Common myeloid progenitor, CD34-positive (primary cell): ENCODE measurements at regions not wholly inside any gene's neighbourhood (a gene's known extent, or its start where the extent isn't known, plus 50 kb on each side); places are given as distances from the start of the nearest gene placed in this dataset.

Source experiments
- CTCF ChIA-PET: fragments of 350-600 bp; sonication (Branson Sonifier 250); formaldehyde crosslinking; loops from one replicate; lab custom pipeline; 2021; ENCODE audit warnings: antibody characterized with exemption; lab: Charles Lee
- POLR2A ChIA-PET: fragments of 350-600 bp; sonication (Branson Sonifier 250); formaldehyde crosslinking; loops from one replicate; lab custom pipeline; 2021; ENCODE audit warnings: antibody characterized with exemption; lab: Charles Lee
- DNase-seq, 3 donors: peaks; one replicate each; pipeline versions ENCODE4 v3.0.0 to v3.0.0-alpha.2; 2013
- H3K27ac ChIP-seq, 2 experiments: 1 replicate in 1 of 2; 2 replicates in 1 of 2; pipeline ENCODE4 v1.7.0; 2013; ENCODE audit warnings: inconsistent platforms in 2 of 2, low read length in 2 of 2, mild to moderate bottlenecking in 2 of 2, low read depth in 1 of 2, moderate library complexity in 1 of 2; ENCODE audit not compliant: severe bottlenecking in 2 of 2, insufficient read depth in 1 of 2, poor library complexity in 1 of 2
- H3K27me3 ChIP-seq, 5 experiments: replicated peaks in 2 of 5; 1 replicate in 3 of 5; 2 replicates in 2 of 5; pipeline versions ENCODE4 v1.6.1 to v1.7.0; 2013; ENCODE audit warnings: low read length in 4 of 5, mild to moderate bottlenecking in 2 of 5, moderate library complexity in 2 of 5, inconsistent platforms in 1 of 5; ENCODE audit not compliant: insufficient read depth in 5 of 5, control insufficient read depth in 4 of 5
- H3K36me3 ChIP-seq, 4 experiments: 1 replicate in 2 of 4; 2 replicates in 2 of 4; pipeline versions ENCODE4 v1.6.1 to v1.7.0; 2013; ENCODE audit warnings: low read length in 3 of 4, control low read depth in 1 of 4, mild to moderate bottlenecking in 1 of 4; ENCODE audit not compliant: control insufficient read depth in 4 of 4, insufficient read depth in 4 of 4
- H3K4me1 ChIP-seq, 4 experiments: 1 replicate in 3 of 4; 2 replicates in 1 of 4; pipeline versions ENCODE4 v1.6.1 to v1.7.1; 2013; ENCODE audit warnings: low read length in 3 of 4, mild to moderate bottlenecking in 3 of 4, control low read depth in 1 of 4, inconsistent platforms in 1 of 4, moderate library complexity in 1 of 4; ENCODE audit not compliant: control insufficient read depth in 4 of 4, insufficient read depth in 4 of 4; ENCODE audit errors: control extremely low read depth in 1 of 4
- H3K4me3 ChIP-seq, 7 experiments: 1 replicate in 4 of 7; 2 replicates in 3 of 7; pipeline versions ENCODE4 v1.5.1 to v1.7.0; 2013; ENCODE audit warnings: mild to moderate bottlenecking in 7 of 7, low read length in 6 of 7, moderate library complexity in 6 of 7, inconsistent platforms in 2 of 7, low read depth in 2 of 7, control low read depth in 1 of 7; ENCODE audit not compliant: insufficient read depth in 4 of 7, control insufficient read depth in 1 of 7; ENCODE audit errors: extremely low read depth in 1 of 7
- H3K9me3 ChIP-seq, 5 experiments: 1 replicate in 4 of 5; 2 replicates in 1 of 5; pipeline versions ENCODE4 v1.6.1 to v1.7.1; 2013; ENCODE audit warnings: low read length in 4 of 5, mild to moderate bottlenecking in 2 of 5, inconsistent platforms in 1 of 5, low read depth in 1 of 5, moderate library complexity in 1 of 5; ENCODE audit not compliant: control insufficient read depth in 4 of 5, insufficient read depth in 2 of 5; ENCODE audit errors: control extremely low read depth in 1 of 5
- WGBS: methylation state at CpG from one replicate; pipeline ENCODE4 v1.1.5; 2013; ENCODE audit not compliant: insufficient coverage; 5-methylcytosine and 5-hydroxymethylcytosine counted together

DNA sequence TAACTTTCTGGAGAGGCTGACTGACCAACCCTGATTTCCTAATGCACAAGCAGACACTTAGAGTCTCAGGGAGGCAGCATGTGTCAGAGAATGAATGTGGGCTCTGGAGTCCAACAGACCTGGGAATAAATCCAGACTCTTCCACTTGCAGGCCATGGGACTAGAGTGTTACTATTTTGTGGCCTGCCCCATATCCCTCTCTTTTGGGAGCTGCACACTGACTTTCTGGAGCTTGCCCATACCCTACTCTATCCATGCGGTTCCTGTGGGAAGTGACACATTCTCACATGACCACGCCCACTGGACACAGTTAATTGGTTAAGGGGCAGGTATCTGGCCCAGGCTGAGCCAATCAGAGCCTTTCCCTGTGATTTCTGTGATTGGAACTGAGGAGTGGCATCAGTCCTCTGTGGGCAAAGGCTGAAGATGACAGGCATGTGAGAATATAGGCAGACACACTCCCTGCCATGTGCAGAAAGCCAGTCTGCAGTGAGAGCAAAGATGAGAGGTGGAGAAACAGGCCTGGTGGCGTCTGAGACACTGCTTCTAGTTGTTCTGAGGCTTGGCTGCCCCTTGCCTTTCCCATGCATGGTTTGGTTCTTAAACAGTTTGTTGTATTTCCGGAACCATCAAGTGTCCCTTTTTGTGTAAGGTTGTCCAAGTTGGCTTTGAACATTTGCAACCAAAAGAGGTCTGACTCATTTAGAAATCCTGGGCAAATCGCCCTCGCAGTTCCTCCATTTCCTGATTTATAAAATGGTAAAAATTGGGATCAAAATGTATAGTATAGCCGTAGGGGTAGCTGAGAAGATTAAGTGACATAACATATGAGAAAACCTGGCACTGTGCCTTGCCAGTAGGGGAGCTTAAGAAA, 125.6 kb downstream of the CDC5L start:
- no peak overlapping the region for H3K27ac ChIP-seq
- H3K9me3 ChIP-seq: peaks cover 0 to 13% (median 0%) of the 10 kb centered on the region in 5 experiments
- no peaks in the 10 kb centered on the region for H3K36me3 ChIP-seq
- ChIA-PET POLR2A (no interaction called here), CTCF (interaction anchor here (1.0 to 1.5 kb wide), 2 partner anchors 9 to 10 kb away, joined by 3 to 4 read pairs; no protein-coding TSS in a partner anchor)
- H3K27me3 ChIP-seq: no peaks in the 10 kb centered on the region
- no peak for DNase-seq
- no peak overlapping the region for H3K4me3 ChIP-seq
- WGBS: 91% methylated on average over 4 of the region's 7 CpGs
- no peaks in the 10 kb centered on the region for H3K4me1 ChIP-seq

DNA sequence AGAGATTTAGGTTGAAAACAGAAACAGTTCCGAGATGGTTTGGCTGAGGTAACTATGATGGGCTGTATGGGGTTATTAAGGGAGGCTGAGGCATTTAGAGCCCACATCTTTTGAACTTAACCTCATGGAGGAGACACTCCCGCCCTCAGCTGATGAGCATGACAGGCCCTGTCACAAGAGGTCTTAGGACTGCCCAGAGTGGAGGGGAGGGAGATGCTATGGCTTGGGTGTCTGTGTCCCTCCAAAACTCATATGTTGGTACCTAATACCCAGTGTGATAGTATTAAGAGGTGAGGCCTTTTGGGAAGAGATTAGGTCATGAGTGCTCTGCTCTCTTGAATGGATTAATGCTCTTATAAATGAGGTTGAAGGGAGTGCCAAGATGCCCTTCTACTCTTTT, 126.6 kb downstream of the CDC5L start:
- Histone ChIP-seq H3K36me3 (no peaks in the 10 kb centered on the region), H3K9me3 (peaks cover 0 to 19% (median 0%) of the 10 kb centered on the region in 5 experiments), H3K27me3 (no peaks in the 10 kb centered on the region), H3K27ac (no peak overlapping the region), H3K4me3 (no peak overlapping the region), H3K4me1 (no peaks in the 10 kb centered on the region)
- 100% methylated on average over 1 of the region's 2 CpGs for WGBS
- CTCF ChIA-PET: interaction anchor here (1.5 kb wide), 1 partner anchor 9 kb away, joined by 3 read pairs; no protein-coding TSS in a partner anchor
- no peak for DNase-seq
- POLR2A ChIA-PET: interaction anchor here (0.6 kb wide), 1 partner anchor 100 kb away, joined by 4 read pairs; no protein-coding TSS in a partner anchor

DNA sequence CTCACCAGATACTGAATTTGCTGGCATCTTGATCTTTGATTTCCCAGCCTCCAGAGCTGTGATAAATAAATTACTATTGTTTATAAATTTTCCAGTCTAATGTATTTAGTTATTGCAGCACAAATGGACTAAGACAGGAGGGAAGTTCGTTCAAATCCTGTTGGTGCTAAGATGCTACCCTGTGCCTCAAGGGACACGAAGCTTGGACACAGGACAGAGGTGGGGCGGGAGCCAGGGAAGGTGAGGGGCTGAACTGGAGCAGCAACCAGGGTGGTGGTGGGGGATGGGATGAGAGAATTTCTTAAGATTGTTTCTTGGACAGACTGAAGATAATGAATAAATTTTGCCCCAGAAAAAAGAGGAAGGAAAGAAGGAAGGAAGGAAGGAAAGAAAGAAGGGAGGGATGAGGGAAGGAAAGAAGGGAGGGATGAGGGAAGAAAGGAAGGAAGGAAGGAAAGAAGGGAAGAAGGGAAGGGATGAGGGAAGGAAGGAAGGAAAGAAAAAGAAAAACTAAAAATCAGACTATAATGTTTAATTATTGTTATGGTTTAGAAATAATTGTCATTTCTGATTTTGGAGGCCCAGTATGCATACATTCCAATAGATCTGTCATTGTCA, 127.2 kb downstream of the CDC5L start:
- ChIA-PET POLR2A (interaction anchor here (0.6 kb wide), 1 partner anchor 101 kb away, joined by 4 read pairs; no protein-coding TSS in a partner anchor), CTCF (interaction anchor here (1.2 to 1.5 kb wide), 2 partner anchors 8 to 14 kb away, joined by 3 read pairs; no protein-coding TSS in a partner anchor)
- H3K4me1 ChIP-seq: no peaks in the 10 kb centered on the region
- no peak overlapping the region for H3K27ac ChIP-seq
- H3K4me3 ChIP-seq: no peak overlapping the region
- no peak for DNase-seq
- peaks cover 0 to 19% (median 0%) of the 10 kb centered on the region in 5 experiments for H3K9me3 ChIP-seq
- H3K36me3 ChIP-seq: no peaks in the 10 kb centered on the region
- 94% methylated on average over 3 of the region's 3 CpGs for WGBS
- no peaks in the 10 kb centered on the region for H3K27me3 ChIP-seq

DNA sequence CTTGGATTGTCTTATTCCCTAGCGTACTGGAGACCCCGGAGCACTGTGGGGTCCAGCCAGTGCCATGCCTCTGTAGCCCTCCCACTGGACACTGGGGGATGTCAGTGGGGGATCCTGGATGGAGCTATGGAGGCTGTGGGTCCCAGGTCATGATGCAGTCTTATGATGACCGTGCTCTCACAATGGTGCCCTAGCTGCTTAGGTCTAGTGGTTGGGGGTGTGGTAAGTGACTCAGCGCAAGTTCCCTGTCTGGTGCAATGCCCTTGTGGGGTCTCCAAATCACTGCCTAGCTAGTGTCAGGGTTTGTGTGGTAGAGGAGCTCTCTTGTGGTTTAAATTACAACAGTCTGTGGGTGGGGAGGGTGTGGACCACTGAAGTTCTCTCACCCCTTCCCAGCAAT, 135.4 kb downstream of the CDC5L start:
- no peak overlapping the region for H3K4me3 ChIP-seq
- no peak overlapping the region for H3K27ac ChIP-seq
- 93% methylated on average over 3 of the region's 4 CpGs for WGBS
- CTCF ChIA-PET: interaction anchor here (1.1 to 1.8 kb wide), 4 partner anchors 9 to 47 kb away, joined by 3 to 5 read pairs (median 4); no protein-coding TSS in a partner anchor
- H3K4me1 ChIP-seq: peaks cover 0 to 13% (median 10%) of the 10 kb centered on the region in 4 experiments
- peaks cover 0 to 8% (median 2%) of the 10 kb centered on the region in 5 experiments for H3K9me3 ChIP-seq
- H3K27me3 ChIP-seq: no peaks in the 10 kb centered on the region
- no peaks in the 10 kb centered on the region for H3K36me3 ChIP-seq
- POLR2A ChIA-PET: no interaction called here
- DNase-seq: peak in 2 of 3 donors; percentile 45 to 47

DNA sequence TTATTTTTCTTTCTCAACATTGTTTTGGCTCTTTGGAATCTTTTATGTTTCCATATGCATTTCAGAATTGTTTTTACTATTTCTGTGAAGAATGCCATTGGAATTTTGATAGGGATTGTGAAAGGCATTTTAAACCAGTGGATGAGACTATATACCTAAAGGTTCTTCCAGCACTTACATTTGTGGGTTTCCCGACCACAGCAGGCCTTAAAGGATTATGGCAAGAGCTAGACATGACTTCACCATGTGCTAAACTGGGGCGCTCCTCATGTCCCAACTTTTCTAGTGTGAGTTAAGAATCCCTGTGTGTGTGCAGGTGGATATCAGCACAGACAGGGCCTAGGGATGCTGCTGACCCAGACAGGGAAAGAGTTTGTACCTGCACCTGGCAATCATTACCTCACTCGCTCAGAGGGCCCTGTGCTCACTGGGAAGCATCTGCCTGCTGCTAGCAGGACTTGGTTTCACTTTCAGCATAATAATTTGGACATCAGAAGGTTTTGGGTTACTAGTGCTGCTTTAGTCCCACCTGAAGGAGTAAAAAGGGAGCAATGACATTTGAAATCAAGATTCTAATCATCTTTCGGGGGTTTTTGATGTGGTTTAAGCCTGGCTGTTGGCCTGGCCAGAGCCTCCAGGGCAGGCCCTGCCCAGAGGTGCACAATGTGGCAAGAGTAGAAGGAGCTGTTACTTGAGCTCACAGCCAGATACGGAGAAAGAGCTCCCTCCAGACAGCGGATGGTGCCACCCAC, 137.1 kb downstream of the CDC5L start:
- peak in 1 of 3 donors; percentile 35 for DNase-seq

DNA sequence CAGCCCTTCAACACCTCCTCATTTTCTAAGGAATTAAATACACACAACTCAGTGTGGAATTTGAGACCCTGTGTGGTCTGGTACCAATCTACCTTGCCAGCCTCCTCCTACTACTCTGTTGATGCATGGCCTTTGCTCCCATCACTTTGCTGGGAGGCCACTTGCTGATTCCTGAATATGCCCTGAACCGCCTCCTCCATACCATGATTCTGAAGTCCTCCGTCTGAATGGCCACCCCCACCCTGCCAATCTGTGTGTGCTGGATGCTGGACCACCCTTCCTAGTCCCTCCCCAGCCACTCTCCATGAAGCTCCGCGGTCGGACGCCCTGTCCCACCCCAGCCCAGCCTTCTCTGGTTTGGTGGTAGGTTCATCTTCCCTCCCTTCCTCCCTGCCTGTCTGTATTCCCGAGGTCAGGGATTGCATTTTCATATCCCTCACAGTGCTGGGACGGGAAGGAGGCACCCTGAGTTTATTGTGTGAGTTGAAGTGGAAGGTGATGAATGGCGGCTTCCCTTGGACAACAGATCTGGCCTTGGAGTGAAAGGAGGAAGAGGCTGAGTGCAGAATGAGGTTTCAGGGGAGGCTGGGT, 138.3 kb downstream of the CDC5L start:
- Histone ChIP-seq H3K27ac (no peak overlapping the region), H3K9me3 (peaks cover 0 to 3% (median 0%) of the 10 kb centered on the region in 5 experiments), H3K4me1 (peaks cover 0 to 16% (median 13%) of the 10 kb centered on the region in 4 experiments), H3K27me3 (peaks cover 0 to 2% (median 0%) of the 10 kb centered on the region in 5 experiments), H3K4me3 (no peak overlapping the region), H3K36me3 (no peaks in the 10 kb centered on the region)
- 91% methylated on average over 5 of the region's 9 CpGs for WGBS
- ChIA-PET POLR2A (no interaction called here), CTCF (no interaction called here)
- DNase-seq: no peak

More for the DNA sequence above, 137.1 kb downstream of the CDC5L start:
- peaks cover 0 to 2% (median 0%) of the 10 kb centered on the region in 5 experiments for H3K27me3 ChIP-seq
- POLR2A ChIA-PET: no interaction called here
- CTCF ChIA-PET: interaction anchor here (1.2 kb wide), 1 partner anchor 37 kb away, joined by 3 read pairs; no protein-coding TSS in a partner anchor
- H3K4me3 ChIP-seq: no peak overlapping the region
- no peak overlapping the region for H3K27ac ChIP-seq
- WGBS: 97% methylated on average over 5 of the region's 6 CpGs
- H3K4me1 ChIP-seq: peaks cover 0 to 16% (median 13%) of the 10 kb centered on the region in 4 experiments
- H3K36me3 ChIP-seq: no peaks in the 10 kb centered on the region
- H3K9me3 ChIP-seq: peaks cover 0 to 3% (median 0%) of the 10 kb centered on the region in 5 experiments
